Medulla oblongata (tissue), 1 donor: ENCODE measurements at regions not wholly inside any gene's neighbourhood (a gene's known extent, or its start where the extent isn't known, plus 50 kb on each side); places are given as distances from the start of the nearest gene placed in this dataset.

Experiments
- DNase-seq: peaks from one replicate; pipeline ENCODE4 v3.0.0-alpha.2; 2015; ENCODE audit errors: extremely low spot score

- DNase-seq = no peak
Observed at GRCh38 chr16:56090076-56090475, 101.2 kb upstream of the GNAO1 start.

DNA sequence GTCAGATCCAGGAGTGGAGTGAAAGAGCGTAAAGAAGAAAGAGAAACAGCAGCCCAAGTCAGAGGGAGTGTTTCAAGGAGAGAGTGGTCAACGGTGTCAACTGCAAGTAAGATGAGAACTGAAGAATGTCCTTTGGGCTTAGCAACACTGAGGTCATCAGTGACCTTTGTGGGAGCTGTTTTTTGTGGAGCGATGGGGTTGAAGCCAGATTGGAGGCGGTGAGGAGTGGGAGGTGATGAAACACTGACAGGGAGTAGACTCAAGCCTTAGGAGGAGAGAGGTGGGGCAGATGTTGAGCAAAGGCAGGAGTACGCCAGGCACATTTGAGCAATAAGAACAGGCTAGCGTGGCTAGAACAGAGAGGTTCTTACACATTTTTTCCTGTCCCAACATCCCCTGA lies 103.7 kb upstream of the GNAO1 start:
- DNase-seq = no peak

DNA sequence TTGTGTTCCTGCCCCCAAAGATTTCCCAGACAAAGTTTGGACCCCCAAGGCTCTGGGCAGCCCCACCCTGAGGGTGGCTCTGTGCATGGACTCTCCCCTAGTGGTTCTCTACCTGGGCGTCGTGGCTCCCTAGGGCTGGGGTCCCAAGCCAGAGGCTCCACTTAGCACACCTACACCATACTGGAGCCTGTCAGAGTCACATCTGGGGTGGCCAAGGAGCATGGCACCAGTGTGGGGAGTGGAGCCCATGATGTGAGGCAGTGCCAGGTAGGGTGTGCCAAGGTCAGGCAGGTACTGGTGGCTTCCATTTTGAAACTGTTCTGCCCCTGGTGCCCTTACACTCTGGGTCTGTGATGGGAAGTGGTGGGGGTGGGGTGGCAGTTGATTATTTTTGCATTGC lies 109.9 kb upstream of the GNAO1 start:
- no peak for DNase-seq

DNA sequence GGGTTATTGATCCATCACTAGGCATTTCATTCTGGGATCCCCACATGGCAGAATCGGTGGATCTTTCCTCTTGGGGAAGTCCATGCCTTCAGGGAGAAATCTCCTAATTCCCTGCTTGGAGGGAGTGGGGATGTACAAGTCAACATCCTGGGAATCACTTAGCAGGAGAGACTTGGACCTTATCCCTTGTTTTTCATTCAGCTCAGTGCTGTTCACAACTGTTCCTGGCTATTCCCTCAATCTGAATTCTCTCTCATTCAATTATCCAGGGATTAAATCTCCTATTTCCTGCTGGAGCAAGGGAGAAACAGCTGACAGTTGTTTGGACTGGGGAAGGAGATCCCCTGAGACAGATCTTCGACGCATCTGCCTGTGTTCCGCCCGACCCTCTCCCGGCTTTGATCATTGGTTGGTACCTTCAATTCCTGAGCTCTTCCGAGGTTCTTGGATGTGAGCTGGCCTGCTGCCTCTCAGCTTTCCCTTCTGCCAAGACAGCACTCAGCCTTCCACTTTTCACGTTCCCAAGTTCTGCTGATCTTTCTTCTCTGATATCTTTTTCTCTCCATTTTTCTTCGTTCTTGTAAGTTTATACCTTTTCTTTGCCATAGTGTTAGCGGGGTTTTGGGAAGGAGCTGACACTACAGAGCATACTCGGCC lies 115.4 kb upstream of the GNAO1 start:
- no peak for DNase-seq

DNA sequence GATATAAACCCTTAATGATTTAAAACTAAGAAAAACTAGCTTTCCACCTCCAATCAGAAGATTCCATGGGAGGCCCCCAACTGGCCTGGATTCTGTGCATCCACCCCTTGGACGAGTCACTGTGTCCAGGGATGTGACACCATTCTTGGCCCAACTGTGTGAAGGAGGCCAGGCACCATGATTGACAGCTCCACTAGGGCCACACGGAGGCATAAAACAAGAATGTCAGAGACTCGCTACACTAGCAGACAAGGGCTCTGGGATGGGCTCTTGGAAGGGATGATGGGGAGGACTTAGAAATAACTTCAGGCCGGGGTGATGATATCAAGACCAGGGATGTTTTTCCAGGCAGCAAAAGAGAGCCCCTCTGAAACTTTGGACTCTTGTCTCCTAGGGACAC lies 117.8 kb upstream of the GNAO1 start:
- DNase-seq = no peak

GRCh38 chr16:56072096-56072495 lies 119.2 kb upstream of the GNAO1 start:
- no peak for DNase-seq

DNA sequence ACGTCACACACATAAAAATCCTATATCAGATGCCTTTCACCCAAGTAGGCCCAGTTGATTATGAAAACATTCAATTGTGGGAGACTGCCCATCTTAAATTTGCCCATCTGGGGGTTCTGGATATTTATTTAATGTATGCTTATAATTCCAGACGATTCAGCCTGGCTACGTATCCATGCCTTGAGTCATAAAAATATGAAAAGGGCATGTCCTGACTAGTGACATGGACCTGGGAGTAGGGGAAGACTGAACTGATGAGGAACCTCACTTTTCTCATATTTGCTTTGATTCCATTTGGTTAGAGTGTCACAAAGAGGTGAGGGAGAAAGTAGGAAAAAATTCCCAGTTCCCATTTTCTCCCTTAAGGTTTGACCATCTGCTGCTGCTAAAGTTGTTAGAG lies 122.5 kb upstream of the GNAO1 start:
- no peak for DNase-seq

- DNase-seq = no peak
Observed at GRCh38 chr16:56068314-56068713, 123.0 kb upstream of the GNAO1 start.

GRCh38 chr16:56067406-56067805 lies 123.9 kb upstream of the GNAO1 start:
- no peak for DNase-seq

DNA sequence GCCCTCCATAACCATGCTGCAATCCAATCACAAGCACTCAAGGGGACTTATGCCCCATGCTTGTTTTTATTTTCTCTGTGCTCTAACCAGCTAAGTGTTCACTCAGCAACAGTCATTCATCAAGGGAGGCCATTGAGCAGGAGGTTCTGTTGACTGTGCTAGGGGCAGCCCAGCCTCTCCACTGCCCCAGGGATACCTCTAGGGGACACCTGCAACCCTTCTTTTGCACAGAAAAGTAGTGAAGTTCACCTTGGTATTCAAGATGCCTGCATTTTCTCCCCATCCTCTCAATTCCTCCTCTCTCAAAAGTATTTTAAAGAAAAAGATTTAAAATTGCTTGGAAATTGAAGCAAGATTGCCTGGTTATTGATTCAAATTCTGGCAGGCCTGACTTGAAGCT lies 124.7 kb upstream of the GNAO1 start:
- DNase-seq = no peak

DNA sequence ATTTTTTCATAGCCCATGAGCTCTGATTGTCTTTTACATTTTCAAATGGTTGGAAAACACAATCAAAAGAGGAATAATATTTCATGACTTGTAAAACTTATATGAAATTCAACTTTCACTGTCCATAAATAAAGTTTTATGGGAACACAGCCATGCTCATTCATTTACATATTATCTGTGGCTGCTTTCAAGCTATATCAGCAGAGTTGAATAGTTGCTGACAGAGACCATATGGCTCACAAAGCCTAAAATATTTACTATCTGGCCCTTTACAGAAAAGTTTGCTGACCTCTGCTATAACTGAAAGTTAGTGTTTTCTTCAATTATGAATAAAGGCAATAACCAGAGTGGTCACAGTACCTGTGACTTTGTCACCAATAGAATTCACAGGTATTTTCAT lies 128.2 kb upstream of the GNAO1 start:
- no peak for DNase-seq

GRCh38 chr16:56057151-56057550 lies 134.1 kb upstream of the GNAO1 start:
- no peak for DNase-seq

GRCh38 chr16:56050916-56051315 lies 140.4 kb upstream of the GNAO1 start:
- DNase-seq = no peak

DNA sequence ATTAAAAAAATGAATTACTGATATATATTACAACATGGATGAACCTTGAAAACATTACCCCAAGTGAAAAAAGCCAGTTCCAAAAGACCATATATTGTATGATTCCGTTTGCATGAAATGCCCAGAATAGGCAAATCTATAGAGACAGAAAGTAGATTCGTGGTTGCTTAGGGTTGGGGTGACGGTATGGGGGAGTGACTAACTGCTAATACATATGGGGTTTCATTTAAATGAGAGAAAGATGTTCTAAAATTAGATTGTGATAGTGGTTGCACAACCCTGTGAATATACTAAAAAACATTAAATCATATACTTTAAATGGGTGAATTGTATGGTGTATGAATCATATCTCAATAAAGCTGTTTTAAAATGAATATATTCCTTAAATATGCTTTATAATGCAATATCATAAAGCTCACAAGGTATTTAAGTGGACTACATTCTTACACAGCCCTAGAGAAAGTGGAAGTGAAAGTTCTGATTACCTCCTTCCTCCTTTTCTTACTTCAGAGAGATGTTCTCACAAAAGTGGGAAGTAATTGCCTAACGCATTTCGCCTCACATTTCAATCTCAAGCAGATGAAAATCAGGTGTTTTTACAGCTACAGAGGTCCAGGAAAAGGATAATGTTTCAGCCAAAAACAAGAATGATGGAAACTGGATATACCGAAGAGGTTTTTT lies 142.7 kb upstream of the GNAO1 start:
- DNase-seq = peak; percentile 67

GRCh38 chr16:56047307-56048234 lies 143.7 kb upstream of the GNAO1 start:
- no peak for DNase-seq

DNA sequence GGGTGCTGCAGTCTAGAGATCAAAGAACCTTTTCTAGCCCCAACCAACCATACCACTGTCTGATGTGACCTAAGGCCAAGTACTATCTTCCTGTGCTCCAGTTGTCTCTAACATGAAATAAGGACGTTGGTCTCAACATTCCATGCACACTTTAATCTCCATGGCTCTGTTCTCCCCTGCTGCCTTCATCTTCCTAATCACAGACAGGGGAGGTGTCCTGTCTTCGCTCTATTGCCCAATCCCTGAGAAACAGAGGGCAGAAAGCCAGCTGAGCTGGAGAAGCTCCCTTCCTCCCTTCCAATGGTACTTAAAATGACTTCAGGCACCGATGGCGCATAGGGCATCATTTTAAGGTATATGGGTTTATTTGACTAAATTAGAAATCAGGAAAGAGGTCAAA lies 148.9 kb upstream of the GNAO1 start:
- no peak for DNase-seq

- peak; percentile 10 for DNase-seq
Observed at GRCh38 chr16:56041556-56042140, 149.6 kb upstream of the GNAO1 start.

GRCh38 chr16:56038564-56039098 lies 152.7 kb upstream of the GNAO1 start:
- no peak for DNase-seq

- DNase-seq = no peak
Observed at GRCh38 chr16:56032072-56032471, 156.9 kb upstream of the CES5A start.

DNA sequence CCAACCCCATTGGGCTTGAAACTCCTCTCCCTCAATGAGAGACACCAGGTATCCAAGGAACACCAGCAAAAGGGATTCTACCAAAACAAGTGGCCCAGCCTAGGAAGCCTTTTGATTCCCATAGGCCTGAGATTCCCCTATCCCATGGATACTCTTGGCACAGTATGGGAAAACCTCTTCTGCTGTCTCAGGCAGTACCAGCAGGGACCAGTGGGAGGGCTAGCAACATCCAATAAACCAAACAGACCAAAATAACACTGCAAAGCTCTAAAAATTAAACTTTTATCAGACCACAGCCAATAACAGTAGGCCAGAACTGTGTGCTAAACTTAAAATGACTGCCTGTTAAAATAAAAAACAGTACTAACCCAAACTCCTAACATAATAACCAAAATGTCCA lies 153.9 kb upstream of the CES5A start:
- no peak for DNase-seq

- DNase-seq = no peak
Observed at GRCh38 chr16:56022818-56023217, 147.6 kb upstream of the CES5A start.

DNA sequence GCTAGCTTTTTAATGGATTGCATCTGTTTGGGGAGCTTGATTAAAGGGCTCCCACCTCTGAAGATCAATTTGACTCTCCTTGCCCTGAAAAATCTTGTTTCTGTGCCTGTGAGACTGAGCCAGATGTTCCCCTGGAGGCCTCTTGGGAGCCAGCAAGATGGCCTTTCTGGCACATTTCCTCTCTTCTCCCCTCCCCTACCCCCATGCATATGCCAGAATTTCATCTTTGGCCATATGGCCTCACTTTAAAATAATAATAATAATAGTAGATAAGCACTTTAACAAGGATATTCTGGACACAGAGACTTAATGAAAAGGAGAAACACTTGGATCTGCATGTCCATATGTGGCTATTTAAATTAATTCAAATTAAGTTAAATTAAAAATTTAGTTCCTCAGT lies 144.1 kb upstream of the CES5A start:
- DNase-seq = no peak
